HFFc6 (cell line): ENCODE measurements at regions not wholly inside any gene's neighbourhood (a gene's known extent, or its start where the extent isn't known, plus 50 kb on each side); places are given as distances from the start of the nearest gene placed in this dataset.

Experiments
- DNase-seq: peaks from one replicate; pipeline ENCODE4 v3.0.0-alpha.2; 2018
- H3K27ac Mint-ChIP-seq: 2 replicates; pipeline ENCODE4 v1.8.0; 2020; ENCODE audit warnings: mild to moderate bottlenecking, mixed read lengths
- H3K27me3 Mint-ChIP-seq: 2 replicates; pipeline ENCODE4 v1.8.0; 2021; ENCODE audit warnings: mild to moderate bottlenecking, moderate library complexity, mixed read lengths; ENCODE audit not compliant: insufficient read depth
- H3K36me3 Mint-ChIP-seq: 2 replicates; pipeline ENCODE4 v1.8.0; 2021; ENCODE audit warnings: low read depth, mixed read lengths
- H3K4me1 Mint-ChIP-seq: 2 replicates; pipeline ENCODE4 v1.8.0; 2020; ENCODE audit warnings: low read depth, mixed read lengths
- H3K4me3 Mint-ChIP-seq: 2 replicates; pipeline ENCODE4 v1.8.0; 2020; ENCODE audit warnings: mild to moderate bottlenecking, moderate library complexity, mixed read lengths
- H3K9me3 Mint-ChIP-seq: 2 replicates; pipeline ENCODE4 v1.8.0; 2020; ENCODE audit warnings: mild to moderate bottlenecking, mixed read lengths
- CTCF ChIP-seq: fragments of 200-600 bp; sonication (generic); IDR thresholded peaks from 2 replicates; pipeline ENCODE4 v1.5.0; 2021; ENCODE audit warnings: antibody characterized with exemption, mild to moderate bottlenecking

GRCh38 chr17:5955764-5956163 lies 114.4 kb upstream of the WSCD1 start:
- no peak for DNase-seq
- H3K4me3 Mint-ChIP-seq: no peak overlapping the region
- peaks cover 6% of the 10 kb centered on the region for H3K27me3 Mint-ChIP-seq
- no peaks in the 10 kb centered on the region for H3K4me1 Mint-ChIP-seq
- no peak for TF ChIP-seq CTCF
- no peak overlapping the region for H3K27ac Mint-ChIP-seq
- peaks cover 9% of the 10 kb centered on the region; the same call in 1 of the 2 replicates for H3K36me3 Mint-ChIP-seq
- peaks cover 18% of the 10 kb centered on the region for H3K9me3 Mint-ChIP-seq

- no peak for DNase-seq
- peaks cover 9% of the 10 kb centered on the region; the same call in 1 of the 2 replicates for H3K36me3 Mint-ChIP-seq
- peaks cover 5% of the 10 kb centered on the region; the same call in 1 of the 2 replicates for H3K27me3 Mint-ChIP-seq
- no peaks in the 10 kb centered on the region for H3K4me1 Mint-ChIP-seq
- no peak overlapping the region for H3K4me3 Mint-ChIP-seq
- H3K9me3 Mint-ChIP-seq: peaks cover 15% of the 10 kb centered on the region
- H3K27ac Mint-ChIP-seq: no peak overlapping the region
- no peak for TF ChIP-seq CTCF
Observed at GRCh38 chr17:5958850-5959249, 111.3 kb upstream of the WSCD1 start.

GRCh38 chr17:5962371-5962770 lies 107.8 kb upstream of the WSCD1 start:
- no peaks in the 10 kb centered on the region for H3K4me1 Mint-ChIP-seq
- no peak for TF ChIP-seq CTCF
- H3K4me3 Mint-ChIP-seq: no peak overlapping the region
- no peaks in the 10 kb centered on the region for H3K36me3 Mint-ChIP-seq
- no peak overlapping the region for H3K27ac Mint-ChIP-seq
- H3K9me3 Mint-ChIP-seq: peaks cover 8% of the 10 kb centered on the region; the same call in 1 of the 2 replicates
- no peak for DNase-seq
- peaks cover 3% of the 10 kb centered on the region; the same call in 1 of the 2 replicates for H3K27me3 Mint-ChIP-seq

- Mint-ChIP-seq H3K27me3 (peaks cover 8% of the 10 kb centered on the region; the same call in 1 of the 2 replicates), H3K4me1 (no peaks in the 10 kb centered on the region), H3K9me3 (peaks cover 28% of the 10 kb centered on the region), H3K4me3 (no peak overlapping the region), H3K36me3 (no peaks in the 10 kb centered on the region), H3K27ac (no peak overlapping the region)
- no peak for TF ChIP-seq CTCF
- no peak for DNase-seq
Observed at GRCh38 chr17:5971969-5972368, 98.2 kb upstream of the WSCD1 start.

GRCh38 chr17:5973410-5973809 lies 96.8 kb upstream of the WSCD1 start:
- H3K27me3 Mint-ChIP-seq: peaks cover 11% of the 10 kb centered on the region; the same call in 1 of the 2 replicates
- H3K9me3 Mint-ChIP-seq: peaks cover 25% of the 10 kb centered on the region
- TF ChIP-seq CTCF: no peak

GRCh38 chr17:5975661-5976060 lies 94.5 kb upstream of the WSCD1 start:
- Mint-ChIP-seq H3K27me3 (peaks cover 9% of the 10 kb centered on the region; the same call in 1 of the 2 replicates), H3K4me1 (no peaks in the 10 kb centered on the region), H3K9me3 (peaks cover 18% of the 10 kb centered on the region), H3K27ac (no peak overlapping the region), H3K4me3 (no peak overlapping the region), H3K36me3 (no peaks in the 10 kb centered on the region)
- TF ChIP-seq CTCF: no peak
- DNase-seq: no peak

More at GRCh38 chr17:5973410-5973809, 96.8 kb upstream of the WSCD1 start:
- H3K27ac Mint-ChIP-seq: no peak overlapping the region
- H3K4me1 Mint-ChIP-seq: no peaks in the 10 kb centered on the region
- no peak overlapping the region for H3K4me3 Mint-ChIP-seq
- no peak for DNase-seq
- no peaks in the 10 kb centered on the region for H3K36me3 Mint-ChIP-seq
